ENCODE measurements at regions not wholly inside any gene's neighbourhood (a gene's known extent, or its start where the extent isn't known, plus 50 kb on each side); places are given as distances from the start of the nearest gene placed in this dataset.

DNA sequence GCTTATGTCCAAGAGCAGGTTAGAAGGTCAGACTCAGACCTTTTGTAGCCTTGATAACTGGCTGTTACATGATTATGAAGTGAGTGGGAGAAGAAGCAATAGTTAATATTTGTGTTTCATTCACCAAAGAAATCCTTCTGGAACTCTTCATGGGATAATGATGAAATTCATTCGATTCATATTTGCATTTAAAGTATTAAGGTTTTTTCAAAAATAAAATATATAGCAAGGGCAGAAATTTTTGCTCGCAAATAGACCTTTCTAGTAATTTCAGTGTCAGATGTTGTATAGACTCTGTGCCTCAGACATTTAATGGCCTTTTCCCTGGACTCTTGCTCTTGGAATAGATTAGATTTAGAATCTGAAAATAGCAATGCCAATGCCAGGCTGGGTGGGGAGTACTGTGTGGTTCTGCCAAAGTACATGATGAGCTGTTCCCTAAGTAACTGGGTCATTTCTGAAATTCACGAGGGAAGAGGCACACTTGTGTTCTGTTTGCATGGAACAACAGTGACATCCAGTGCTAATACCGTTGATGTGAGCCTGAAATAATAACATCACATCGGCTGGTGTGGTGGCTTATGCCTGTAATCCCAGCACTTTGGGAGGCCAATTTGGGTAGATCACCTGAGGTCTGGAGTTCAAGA is 119.2 kb downstream of the MBL2 start:
- DNase-seq: no peak

DNA sequence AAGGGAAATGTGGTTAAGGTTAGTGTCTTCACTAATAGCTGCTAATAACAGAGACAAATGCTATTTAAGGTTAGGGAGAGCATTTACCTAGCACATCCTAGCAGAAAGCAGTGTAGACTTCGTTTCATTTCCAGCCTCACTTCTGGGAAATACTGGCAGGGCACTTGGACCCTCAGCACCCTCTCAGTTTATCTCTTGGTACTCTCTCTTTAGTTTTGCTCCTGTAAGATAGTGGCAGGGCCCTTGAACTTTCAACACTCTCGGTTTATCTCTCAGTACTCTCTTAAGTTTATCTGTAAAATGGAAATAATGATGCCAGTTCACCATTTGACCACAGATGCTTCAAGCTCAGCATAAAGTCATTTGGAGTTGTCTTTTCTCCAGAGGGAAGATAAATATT is 118.4 kb downstream of the MBL2 start:
- DNase-seq: no peak

DNA sequence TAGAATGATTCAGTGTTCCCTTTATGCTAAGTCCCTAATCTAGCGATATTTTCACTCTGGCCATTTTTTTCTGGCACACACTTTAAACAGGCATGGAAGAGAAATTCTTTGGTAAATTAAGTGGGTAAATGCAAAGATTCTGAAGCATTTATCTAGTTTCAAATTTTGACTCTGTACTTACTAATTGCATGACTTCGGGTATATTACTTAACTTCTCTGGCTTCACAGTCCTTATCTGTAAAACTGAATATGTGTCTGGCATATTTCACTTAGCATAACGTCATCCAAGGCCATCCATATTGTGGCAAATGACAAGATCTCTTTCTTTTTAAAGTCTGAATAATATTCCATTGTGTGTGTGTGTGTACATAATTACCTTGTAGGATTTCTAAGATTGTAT is 114.5 kb downstream of the MBL2 start:
- no peak for DNase-seq

DNA sequence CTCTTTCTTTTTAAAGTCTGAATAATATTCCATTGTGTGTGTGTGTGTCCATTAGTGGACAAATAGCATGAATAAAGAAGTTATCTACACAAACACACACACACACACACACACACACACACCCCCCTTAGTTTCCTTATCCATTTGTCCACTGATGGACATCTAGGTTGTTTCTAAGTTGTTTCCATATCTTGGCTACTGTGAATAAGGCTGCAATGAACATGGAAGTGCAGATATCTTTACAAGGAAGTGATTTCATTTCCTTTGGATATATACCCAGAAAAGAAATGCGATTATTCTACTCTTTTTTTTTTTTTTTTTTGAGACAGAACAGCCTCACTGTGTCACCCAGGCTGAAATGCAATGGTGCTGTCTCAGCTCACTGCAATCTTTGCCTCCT is 113.5 kb downstream of the MBL2 start:
- DNase-seq: no peak

DNA sequence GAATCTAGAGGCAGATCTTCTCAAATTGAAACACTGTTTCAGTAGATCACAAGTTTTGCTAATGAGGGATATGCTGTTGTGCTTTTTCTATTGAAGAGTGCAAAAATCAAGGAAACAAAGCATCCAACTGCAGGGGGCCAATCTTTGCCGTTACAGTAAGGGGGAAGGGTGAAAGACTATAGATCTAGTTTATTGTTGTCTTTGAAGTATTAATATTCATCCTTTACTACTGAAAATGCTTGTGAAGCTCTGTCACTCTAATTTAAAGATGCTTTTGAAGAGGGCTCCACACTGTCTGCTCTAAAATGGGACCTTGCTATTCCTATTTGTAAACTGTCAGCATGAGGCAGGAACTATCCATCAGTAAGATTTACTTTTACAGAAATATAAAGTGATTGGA is 110.3 kb downstream of the MBL2 start:
- DNase-seq: no peak

DNA sequence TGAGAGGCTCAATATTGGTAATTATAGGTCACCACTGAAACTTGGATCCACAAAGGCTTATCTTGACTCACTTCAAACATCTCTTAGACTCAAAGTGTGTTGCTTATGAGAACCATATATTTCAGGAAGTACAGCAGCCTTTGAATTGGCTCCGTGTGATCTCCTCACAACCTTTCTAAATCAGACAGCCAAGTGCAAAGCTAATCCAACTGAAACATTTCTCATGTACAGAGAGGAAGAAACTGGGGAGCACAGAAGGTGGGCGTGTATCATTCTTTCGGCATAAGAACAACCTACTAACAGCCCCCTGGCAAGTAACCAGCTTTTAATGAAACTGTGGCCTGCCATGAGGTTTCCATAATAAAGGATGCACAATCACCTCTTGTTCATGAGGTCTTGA is 109.4 kb downstream of the MBL2 start:
- DNase-seq: no peak

DNA sequence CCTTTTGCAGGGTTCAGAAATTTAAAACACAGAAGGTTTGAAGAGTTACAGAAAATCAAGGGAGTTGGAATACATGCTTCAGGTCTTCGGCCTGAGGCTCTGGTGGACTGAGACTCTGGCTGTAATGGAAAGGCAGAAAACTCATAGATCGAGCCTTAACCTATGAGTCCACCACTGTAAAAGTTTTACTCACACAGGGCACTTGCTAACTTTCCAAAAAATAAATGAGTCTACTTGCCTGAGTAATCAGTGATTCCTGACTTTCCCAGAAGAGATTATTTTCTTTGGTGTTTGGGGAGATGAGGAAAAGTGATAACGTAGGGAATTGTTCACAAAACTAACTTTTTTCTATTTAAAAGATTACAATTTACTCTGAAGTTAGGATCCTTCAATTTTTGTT is 108.0 kb downstream of the MBL2 start:
- no peak for DNase-seq

DNA sequence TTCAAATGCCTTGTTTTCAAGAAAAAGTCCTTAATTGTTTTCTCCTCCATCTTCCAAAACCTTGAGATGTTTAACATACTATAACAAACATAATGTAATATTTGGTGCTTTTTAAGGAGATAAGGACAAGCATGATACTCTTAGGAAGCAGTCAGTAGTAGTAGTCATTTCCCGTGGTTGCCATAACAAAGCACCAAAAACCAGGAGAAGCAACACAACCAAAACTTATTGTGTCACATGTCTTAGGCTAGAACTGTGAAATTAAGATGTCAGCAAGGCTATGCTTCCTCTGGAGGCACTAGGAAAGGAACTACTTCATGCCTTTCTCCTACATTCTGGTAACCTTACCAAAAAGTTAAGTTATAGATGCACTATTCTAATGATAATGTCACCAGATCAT is 106.8 kb downstream of the MBL2 start:
- no peak for DNase-seq

DNA sequence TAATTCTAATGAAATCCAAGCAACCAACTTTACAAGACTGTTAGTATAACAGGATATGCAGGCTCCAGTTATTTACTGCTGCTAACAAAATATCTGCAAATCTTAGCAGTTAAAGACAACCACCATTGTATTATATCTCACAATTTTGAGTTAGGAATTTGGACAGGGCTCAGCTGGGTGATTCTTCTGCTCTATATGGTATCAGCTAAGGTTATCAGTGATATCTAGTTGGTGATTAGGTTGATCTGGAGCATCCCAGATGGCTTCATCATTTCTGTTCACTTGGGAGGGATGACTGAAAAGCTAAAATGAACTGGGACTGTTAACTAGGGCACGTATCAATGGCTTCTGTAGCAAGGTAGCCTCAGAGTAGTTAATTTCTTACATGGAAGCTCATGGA is 105.7 kb downstream of the MBL2 start:
- no peak for DNase-seq

DNA sequence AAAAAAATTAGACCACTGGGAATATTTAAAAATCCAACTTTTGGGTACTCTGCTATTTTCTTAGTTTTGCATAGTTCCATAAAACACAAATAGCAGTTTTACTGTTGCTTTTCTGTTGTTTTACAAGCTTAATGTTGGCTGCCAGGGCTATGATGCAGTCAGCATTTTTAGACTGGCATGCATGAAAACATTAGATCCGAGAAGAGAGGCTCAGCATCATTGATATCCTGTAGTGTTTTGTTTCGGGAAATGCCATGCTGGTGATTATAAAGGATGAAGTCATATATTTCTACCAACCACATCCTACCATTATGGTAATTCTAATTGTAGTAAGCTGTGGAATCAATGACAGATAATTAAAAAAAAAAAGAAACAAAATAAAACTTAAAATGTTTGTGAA is 104.6 kb downstream of the MBL2 start:
- no peak for DNase-seq

DNA sequence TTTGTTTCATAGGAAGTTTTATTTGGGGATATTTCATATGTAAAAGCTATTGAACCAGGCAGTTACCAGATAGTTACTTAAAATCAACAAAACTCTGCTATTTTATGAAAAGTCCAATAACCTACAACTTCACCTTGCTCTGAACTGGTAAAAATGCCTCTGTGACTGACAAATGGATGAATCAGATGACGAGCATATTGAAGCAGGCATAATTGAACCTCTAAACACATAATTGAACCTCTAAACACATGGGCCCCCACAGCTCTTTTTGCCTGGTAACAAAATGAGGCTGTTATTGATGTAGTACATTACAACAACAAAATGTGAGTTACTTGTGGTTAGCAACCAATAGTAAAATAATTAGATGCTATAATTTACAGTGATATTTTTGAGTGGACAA is 99.7 kb downstream of the MBL2 start:
- DNase-seq: no peak

DNA sequence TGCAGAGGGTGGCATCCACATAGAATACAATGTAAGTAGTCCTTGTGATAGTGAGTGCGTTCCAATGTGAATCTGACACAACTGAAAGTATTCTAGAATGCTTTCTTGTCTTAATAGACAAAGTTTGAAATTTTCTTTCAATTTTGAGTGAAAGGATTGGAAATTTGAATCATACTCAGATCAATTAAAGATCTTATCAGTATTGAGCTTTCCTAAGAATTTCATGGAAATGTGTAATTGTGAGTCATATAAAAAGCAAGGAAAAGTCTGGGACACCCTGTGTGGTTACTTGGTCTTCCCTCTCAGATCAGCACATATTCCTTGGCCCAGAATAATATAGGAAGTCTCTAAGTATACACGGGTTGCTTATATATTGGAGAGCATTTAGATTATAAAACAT is 99.1 kb downstream of the MBL2 start:
- DNase-seq: no peak

DNA sequence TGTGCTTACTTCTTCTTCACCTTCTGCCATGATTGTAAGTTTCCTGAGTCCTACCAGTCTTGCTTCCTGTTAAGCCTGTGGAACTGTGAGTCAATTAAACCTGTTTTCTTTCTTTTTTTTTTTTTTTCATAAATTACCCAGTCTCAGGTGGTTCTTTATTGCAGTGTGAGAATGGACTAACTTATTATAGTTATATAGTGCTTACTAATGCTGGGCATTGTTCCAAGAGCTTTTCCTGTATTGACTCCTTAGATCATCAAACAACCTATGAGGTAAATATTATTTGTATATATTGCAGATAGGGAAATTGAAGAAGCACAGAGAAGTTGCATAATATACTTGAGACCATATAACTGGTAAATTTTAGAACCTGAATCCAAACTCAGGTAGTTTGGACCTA is 98.1 kb downstream of the MBL2 start:
- DNase-seq: no peak

DNA sequence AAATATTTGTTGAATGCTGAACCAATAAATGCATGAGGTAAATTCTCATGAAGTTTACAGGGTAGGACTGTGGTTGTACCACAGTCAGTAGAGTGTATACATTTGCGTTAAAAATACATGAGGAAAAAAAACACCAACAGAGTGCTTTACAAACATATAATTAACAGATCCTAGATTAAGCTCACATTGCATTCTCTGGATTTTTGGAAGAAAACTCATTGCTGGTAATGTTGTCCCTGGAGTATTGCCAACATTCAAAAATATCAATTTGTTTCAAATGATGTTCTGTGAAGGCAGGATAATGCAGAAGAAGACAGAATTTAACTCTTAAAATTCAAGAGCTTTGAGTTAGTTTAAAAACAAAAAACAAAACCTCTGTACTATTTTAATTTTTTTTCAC is 95.5 kb downstream of the MBL2 start:
- no peak for DNase-seq

DNA sequence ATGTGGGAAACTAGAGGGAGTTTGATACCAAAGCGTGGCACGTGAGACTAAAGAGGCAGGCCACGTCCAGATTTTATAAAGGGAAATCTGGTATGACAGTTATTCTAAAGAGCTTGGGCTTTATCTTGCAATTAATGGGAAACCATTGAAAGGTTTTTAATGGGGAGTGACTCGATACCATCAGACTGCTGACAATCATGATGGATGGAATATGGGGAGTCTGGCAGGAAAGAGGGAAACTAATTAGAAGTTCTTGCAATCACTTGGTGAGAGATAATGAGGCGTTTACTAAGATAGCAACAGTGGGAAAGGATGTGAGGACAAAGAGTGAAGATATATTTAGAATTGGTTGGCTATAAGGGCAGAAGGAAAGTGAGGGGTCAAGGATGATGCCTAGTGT is 94.0 kb downstream of the MBL2 start:
- DNase-seq: no peak

DNA sequence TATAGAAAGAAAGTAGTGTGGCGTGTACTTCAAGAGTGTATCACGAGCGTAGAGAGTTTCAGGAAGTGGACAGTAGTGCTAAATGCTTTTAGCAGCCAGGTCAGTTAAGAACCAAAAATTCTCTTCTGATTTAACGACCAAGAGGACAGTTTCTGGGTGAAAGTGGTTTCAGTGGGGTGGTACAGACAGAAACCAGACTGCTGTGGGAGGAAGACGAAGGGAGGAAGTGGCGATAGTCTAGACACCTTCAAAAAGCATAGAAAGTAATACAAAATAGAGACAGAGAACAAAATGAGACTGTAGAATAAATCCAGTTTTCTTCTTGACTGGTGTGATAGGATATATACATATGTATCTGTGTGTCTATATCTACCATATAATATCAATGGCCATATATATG is 93.5 kb downstream of the MBL2 start:
- no peak for DNase-seq

DNA sequence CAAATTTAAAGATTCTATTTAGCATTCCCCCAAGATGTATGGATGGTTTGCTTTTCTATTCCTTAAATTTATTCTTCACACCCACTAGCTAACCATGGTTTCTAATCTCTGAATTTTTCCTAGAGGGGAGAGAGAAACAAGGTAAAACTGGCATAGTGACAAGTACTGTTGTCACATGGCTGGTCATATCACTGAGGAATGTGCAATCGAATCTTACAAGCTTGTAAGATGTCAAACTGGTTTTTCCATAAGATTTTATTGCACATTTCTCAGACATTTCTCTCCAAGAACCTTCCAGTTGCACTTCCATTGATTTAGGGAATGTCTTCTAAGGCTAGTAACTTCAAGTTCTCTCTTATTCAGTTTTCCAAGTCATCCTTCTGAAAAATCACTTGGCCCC is 89.8 kb downstream of the MBL2 start:
- no peak for DNase-seq

DNA sequence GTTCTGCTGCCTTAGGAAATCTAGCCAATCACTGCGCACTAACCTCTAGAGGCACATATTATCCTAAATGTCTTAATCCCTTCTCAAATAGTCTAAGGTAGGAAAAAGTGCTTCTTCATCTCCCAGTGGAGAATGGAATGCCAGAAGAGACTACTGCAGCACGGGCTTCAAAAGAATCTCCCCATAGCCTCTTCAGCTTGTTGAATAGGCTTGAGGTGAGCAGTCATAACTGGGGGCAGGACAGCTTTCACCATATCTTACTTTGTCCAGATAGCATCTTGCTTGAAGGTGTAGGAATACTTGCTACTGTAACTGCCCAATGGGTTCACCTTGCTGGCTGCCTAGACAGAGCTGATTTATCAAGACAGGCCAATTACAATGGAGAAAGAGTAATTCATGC is 88.8 kb downstream of the MBL2 start:
- DNase-seq: no peak

DNA sequence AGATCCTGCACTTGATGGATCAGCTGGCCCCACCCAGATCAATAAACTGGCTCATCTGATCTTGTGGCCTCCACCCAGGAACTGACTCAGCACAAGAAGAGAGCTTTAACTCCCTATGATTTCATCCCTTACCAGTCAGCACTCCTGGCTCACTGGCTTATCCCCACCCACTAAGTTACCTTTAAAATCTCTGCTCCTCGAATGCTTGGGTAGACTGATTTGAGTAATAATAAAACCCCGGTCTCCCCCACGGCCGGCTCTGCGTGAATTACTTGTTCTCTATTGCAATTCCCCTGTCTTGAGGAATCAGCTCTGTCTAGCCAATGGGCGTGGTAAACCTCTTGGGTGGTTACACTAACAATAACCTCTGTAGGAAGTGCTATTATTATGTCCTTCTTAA is 83.7 kb downstream of the MBL2 start:
- no peak for DNase-seq

DNA sequence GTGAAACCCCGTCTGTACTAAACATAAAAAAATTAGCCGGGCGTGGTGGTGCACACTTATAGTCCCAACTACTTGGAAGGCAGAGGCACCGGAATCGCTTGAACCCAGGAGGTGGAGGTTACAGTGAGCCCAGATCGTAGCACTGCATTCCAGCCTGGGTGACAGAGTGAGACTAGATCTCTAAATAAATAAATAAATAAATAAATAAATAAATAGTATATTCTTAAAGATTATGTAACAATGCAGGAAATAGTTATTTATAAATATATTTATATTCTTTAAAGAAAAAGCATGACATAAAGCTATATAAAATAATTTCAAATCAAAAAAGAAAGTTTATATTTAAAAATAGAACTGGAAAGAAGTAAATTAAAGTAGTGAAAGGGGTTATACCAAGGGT is 76.4 kb downstream of the MBL2 start:
- no peak for DNase-seq

DNA sequence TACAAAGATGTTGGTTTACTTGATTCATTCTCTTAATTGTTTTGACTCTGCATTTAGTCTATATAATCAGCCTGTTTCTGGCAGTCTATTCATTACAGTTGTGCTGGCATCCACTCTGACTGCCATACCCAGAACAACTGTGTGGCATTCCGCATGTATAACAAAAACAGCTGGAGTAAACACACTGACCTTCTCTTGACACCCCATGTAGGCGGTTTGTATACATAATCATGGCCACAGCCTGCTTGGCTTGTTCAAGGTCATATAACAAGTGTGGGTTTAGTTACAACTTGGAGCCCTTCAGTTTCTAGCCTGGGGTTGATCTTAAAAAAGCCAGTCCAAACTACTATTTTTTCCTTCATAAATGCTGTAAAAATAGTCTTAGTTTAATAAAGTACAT is 70.9 kb downstream of the MBL2 start:
- no peak for DNase-seq

DNA sequence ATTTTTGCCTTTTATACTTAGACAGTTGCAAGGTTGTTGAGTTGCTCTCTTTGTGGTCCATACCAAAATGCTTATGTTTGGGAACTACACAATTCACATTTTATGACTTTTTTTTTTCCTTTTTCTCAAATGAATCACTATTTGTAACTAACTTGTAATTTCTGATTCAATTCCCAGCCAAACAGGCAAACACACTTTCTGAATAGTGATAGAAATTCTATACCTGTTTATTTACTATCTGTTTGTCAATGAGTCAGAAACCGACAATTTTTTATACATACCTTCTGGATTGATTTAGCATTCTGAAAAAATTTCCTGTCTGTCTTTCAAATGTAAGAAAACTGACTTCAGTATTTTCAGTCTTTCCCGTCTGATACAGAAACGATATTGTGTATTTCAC is 69.1 kb downstream of the MBL2 start:
- no peak for DNase-seq

DNA sequence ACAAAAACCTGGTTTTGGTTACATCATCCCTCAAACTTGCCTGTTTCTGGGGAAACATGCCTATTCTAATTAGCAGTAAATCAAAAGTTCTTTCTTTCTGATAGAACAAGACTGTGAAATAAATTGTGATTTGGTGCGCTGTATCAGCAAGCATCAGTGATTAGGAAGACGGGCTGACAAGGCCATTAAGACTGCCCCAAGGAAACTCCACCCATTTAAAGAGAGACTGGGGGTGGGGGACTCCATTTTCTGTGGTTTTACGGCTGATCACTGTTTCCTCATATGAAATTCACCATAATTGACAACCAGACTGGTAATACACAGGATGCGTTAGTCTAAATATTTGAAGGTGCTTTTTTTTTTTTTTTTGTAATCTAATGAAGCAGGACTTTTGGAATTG is 68.7 kb downstream of the MBL2 start:
- no peak for DNase-seq

DNA sequence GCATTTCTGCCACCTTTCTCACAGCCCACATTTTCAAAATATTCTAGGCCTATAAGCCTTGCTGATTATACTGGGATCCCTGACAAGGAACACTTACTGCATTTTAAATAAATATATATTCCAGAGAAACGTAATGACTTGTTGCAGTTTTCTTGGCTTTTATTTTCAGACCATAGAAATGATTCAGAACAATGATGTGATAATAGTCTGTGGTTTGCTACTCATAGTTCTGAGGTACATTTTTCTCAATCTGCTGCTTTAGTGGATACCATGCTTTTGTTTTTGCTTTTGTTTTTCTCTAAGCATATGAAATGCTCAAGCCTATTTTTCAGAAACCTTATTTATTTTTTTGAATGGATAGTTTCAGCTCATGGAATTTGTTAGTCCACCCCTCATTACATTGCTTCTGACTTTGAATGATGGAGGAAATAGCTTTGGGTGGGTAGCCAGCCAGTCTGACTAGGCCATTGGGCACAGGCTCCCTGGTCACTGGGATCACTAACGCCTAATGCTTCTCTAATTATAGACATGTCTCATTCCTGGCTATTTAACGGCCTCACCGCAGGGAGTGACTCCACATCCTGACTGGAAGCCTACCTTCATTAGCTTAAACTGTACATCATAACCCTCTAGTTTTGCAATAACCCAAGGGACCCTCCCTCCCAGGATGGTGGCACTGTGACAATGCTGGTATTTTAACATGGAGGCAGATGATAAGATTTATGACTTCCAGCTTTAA is 66.1 kb downstream of the MBL2 start:
- DNase-seq: no peak

All from inflammatory macrophage (primary cell).